Bronchial epithelial cell (primary cell): ENCODE measurements at regions not wholly inside any gene's neighbourhood (a gene's known extent, or its start where the extent isn't known, plus 50 kb on each side); places are given as distances from the start of the nearest gene placed in this dataset.
"Not testable (repeated sequence)": the region's sequence is repeated elsewhere in the genome, so short reads cannot be mapped to it uniquely, and the experiment has no call there.

Experiments used
- DNase-seq: peaks from one replicate; pipeline ENCODE4 v3.0.0-alpha.2; 2010; ENCODE audit warnings: low read depth
- FAIRE-seq: peaks from 2 replicates; lab custom pipeline; 2011; peaks lifted over from hg19 to GRCh38; lab: Jason Lieb, UNC
- H3K27me3 ChIP-seq: 2 replicates; pipeline ENCODE4 v1.5.1; 2011; ENCODE audit warnings: low read length; ENCODE audit not compliant: control insufficient read depth, insufficient read depth
- H3K36me3 ChIP-seq: 2 replicates; pipeline ENCODE4 v1.5.1; 2011; ENCODE audit warnings: low read length; ENCODE audit not compliant: control insufficient read depth, insufficient read depth
- H3K4me3 ChIP-seq: 2 replicates; pipeline ENCODE4 v1.5.1; 2011; ENCODE audit warnings: mild to moderate bottlenecking, low read depth, low read length, control low read depth
- CTCF ChIP-seq: IDR thresholded peaks from 2 replicates; pipeline ENCODE4 v1.5.1; 2011; ENCODE audit warnings: mild to moderate bottlenecking, moderate library complexity, low read length, control low read depth, inconsistent platforms; ENCODE audit not compliant: insufficient read depth, severe bottlenecking

GRCh38 chr17:22102177-22102576 lies 409.9 kb downstream of the KCNJ18 start:
- DNase-seq (no peak), FAIRE-seq (no peak)
- Histone ChIP-seq H3K27me3 (no peaks in the 10 kb centered on the region), H3K36me3 (no peaks in the 10 kb centered on the region), H3K4me3 (no peak overlapping the region)
- no peak for TF ChIP-seq CTCF

- FAIRE-seq, H3K4me3 ChIP-seq: not testable (repeated sequence)
These were observed 424.4 kb downstream of the KCNJ18 start for GRCh38 chr17:22116720-22117119.

GRCh38 chr17:22117401-22117800 lies 425.1 kb downstream of the KCNJ18 start:
- H3K27me3 ChIP-seq, DNase-seq, FAIRE-seq, H3K4me3 ChIP-seq, H3K36me3 ChIP-seq: not testable (repeated sequence)

More at GRCh38 chr17:22116720-22117119, 424.4 kb downstream of the KCNJ18 start:
- not testable (repeated sequence) for DNase-seq, H3K36me3 ChIP-seq, H3K27me3 ChIP-seq

GRCh38 chr17:22119016-22119415 lies 426.7 kb downstream of the KCNJ18 start:
- not testable (repeated sequence) for FAIRE-seq, DNase-seq, H3K36me3 ChIP-seq, H3K27me3 ChIP-seq, H3K4me3 ChIP-seq

GRCh38 chr17:22119751-22120150 lies 427.4 kb downstream of the KCNJ18 start:
- H3K27me3 ChIP-seq, H3K4me3 ChIP-seq, DNase-seq, FAIRE-seq, H3K36me3 ChIP-seq: not testable (repeated sequence)

GRCh38 chr17:22123536-22124281 lies 431.4 kb downstream of the KCNJ18 start:
- FAIRE-seq (no peak), DNase-seq (no peak)
- no peaks in the 10 kb centered on the region for H3K36me3 ChIP-seq
- H3K4me3 ChIP-seq, result no peak overlapping the region
- no peak for TF ChIP-seq CTCF
- no peaks in the 10 kb centered on the region for H3K27me3 ChIP-seq

- no peak for TF ChIP-seq CTCF
- Histone ChIP-seq H3K27me3 (no peaks in the 10 kb centered on the region), H3K36me3 (no peaks in the 10 kb centered on the region), H3K4me3 (no peak overlapping the region)
- DNase-seq, result no peak
- no peak for FAIRE-seq
These were observed 435.8 kb downstream of the KCNJ18 start for GRCh38 chr17:22128171-22128570.

- TF ChIP-seq CTCF, result no peak
- DNase-seq, result no peak
- no peaks in the 10 kb centered on the region for H3K36me3 ChIP-seq
- no peaks in the 10 kb centered on the region for H3K27me3 ChIP-seq
- FAIRE-seq, result no peak
- no peak overlapping the region for H3K4me3 ChIP-seq
These were observed 436.4 kb downstream of the KCNJ18 start for GRCh38 chr17:22128723-22129122.

GRCh38 chr17:22129920-22130319 lies 437.6 kb downstream of the KCNJ18 start:
- not testable (repeated sequence) for H3K27me3 ChIP-seq, FAIRE-seq, DNase-seq, H3K4me3 ChIP-seq, H3K36me3 ChIP-seq
